ENCODE measurements at regions not wholly inside any gene's neighbourhood (a gene's known extent, or its start where the extent isn't known, plus 50 kb on each side); places are given as distances from the start of the nearest gene placed in this dataset.

DNA sequence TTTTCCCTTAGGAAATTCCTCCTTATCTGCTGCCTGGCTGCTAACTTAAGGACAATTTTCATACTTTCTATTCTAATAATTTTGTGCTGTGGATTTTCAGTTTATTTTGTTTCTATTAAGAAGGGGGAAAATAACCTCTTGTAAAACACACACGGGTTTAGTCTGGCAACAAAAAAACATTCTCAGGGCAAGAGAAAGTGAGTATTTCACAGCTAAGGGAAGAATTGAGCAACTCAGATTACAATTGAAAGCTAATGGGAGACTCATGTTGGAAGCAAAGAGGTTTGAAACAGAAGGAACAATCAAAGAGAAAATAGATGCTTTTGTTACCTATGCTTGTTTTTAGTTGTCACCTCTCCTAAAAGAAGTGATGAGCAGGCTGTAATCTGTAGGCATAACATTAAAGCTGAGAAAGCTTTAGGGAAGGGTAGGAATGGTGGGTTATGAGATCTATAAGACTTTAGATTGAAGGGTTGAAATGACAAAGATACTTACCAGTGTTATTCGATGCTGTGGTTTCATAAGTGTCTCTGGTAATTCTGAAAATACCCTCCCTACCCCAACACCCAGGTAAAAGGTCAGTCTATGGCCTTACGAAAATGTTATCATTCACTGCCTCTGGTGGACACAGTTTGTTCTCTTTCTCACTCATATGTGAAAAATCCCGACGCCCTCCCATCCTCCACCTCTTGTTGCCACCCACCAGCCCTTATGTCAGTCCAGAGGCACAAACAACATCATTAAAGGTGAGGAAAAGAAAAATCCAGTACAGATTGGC, 510.9 kb downstream of the TXNL1 start:
- TF ChIP-seq, protein P1, sequence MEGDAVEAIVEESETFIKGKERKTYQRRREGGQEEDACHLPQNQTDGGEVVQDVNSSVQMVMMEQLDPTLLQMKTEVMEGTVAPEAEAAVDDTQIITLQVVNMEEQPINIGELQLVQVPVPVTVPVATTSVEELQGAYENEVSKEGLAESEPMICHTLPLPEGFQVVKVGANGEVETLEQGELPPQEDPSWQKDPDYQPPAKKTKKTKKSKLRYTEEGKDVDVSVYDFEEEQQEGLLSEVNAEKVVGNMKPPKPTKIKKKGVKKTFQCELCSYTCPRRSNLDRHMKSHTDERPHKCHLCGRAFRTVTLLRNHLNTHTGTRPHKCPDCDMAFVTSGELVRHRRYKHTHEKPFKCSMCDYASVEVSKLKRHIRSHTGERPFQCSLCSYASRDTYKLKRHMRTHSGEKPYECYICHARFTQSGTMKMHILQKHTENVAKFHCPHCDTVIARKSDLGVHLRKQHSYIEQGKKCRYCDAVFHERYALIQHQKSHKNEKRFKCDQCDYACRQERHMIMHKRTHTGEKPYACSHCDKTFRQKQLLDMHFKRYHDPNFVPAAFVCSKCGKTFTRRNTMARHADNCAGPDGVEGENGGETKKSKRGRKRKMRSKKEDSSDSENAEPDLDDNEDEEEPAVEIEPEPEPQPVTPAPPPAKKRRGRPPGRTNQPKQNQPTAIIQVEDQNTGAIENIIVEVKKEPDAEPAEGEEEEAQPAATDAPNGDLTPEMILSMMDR (IDR thresholded peaks at IDR 0.05; ENCODE audit: low read depth, low read length, poor library complexity, severe bottlenecking): no peak
- no peak for TF ChIP-seq EZH2phosphoT487 (IDR thresholded peaks at IDR 0.05; ENCODE audit: borderline replicate concordance, low read length)
